ENCODE measurements at regions not wholly inside any gene's neighbourhood (a gene's known extent, or its start where the extent isn't known, plus 50 kb on each side); places are given as distances from the start of the nearest gene placed in this dataset.

GRCh38 chrX:115940888-115941332, 229.6 kb upstream of the AGTR2 start (continued):
- no peak for TF ChIP-seq STAT1 (conservative IDR thresholded peaks at IDR 0.05)
- no peak for TF ChIP-seq MTA3 (IDR thresholded peaks at IDR 0.05; ENCODE audit: borderline replicate concordance, low read length)
- TF ChIP-seq, protein P1, sequence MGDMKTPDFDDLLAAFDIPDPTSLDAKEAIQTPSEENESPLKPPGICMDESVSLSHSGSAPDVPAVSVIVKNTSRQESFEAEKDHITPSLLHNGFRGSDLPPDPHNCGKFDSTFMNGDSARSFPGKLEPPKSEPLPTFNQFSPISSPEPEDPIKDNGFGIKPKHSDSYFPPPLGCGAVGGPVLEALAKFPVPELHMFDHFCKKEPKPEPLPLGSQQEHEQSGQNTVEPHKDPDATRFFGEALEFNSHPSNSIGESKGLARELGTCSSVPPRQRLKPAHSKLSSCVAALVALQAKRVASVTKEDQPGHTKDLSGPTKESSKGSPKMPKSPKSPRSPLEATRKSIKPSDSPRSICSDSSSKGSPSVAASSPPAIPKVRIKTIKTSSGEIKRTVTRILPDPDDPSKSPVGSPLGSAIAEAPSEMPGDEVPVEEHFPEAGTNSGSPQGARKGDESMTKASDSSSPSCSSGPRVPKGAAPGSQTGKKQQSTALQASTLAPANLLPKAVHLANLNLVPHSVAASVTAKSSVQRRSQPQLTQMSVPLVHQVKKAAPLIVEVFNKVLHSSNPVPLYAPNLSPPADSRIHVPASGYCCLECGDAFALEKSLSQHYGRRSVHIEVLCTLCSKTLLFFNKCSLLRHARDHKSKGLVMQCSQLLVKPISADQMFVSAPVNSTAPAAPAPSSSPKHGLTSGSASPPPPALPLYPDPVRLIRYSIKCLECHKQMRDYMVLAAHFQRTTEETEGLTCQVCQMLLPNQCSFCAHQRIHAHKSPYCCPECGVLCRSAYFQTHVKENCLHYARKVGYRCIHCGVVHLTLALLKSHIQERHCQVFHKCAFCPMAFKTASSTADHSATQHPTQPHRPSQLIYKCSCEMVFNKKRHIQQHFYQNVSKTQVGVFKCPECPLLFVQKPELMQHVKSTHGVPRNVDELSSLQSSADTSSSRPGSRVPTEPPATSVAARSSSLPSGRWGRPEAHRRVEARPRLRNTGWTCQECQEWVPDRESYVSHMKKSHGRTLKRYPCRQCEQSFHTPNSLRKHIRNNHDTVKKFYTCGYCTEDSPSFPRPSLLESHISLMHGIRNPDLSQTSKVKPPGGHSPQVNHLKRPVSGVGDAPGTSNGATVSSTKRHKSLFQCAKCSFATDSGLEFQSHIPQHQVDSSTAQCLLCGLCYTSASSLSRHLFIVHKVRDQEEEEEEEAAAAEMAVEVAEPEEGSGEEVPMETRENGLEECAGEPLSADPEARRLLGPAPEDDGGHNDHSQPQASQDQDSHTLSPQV (IDR thresholded peaks at IDR 0.05) = no peak
- no peak for TF ChIP-seq CBX3 (IDR thresholded peaks at IDR 0.05; ENCODE audit: borderline replicate concordance, low read depth)
- TF ChIP-seq WRNIP1 (IDR thresholded peaks at IDR 0.05; ENCODE audit: borderline replicate concordance, low read depth, low read length) = no peak
- TF ChIP-seq HDGF (IDR thresholded peaks at IDR 0.05) = no peak
- TF ChIP-seq YBX1 (IDR thresholded peaks at IDR 0.05) = no peak
- peak; percentile 51 for TF ChIP-seq RUNX3 (IDR thresholded peaks at IDR 0.05; ENCODE audit: low read length)
- peak; percentile 73 for TF ChIP-seq EED (IDR thresholded peaks at IDR 0.05; ENCODE audit: low read depth)
- TF ChIP-seq, protein P2, sequence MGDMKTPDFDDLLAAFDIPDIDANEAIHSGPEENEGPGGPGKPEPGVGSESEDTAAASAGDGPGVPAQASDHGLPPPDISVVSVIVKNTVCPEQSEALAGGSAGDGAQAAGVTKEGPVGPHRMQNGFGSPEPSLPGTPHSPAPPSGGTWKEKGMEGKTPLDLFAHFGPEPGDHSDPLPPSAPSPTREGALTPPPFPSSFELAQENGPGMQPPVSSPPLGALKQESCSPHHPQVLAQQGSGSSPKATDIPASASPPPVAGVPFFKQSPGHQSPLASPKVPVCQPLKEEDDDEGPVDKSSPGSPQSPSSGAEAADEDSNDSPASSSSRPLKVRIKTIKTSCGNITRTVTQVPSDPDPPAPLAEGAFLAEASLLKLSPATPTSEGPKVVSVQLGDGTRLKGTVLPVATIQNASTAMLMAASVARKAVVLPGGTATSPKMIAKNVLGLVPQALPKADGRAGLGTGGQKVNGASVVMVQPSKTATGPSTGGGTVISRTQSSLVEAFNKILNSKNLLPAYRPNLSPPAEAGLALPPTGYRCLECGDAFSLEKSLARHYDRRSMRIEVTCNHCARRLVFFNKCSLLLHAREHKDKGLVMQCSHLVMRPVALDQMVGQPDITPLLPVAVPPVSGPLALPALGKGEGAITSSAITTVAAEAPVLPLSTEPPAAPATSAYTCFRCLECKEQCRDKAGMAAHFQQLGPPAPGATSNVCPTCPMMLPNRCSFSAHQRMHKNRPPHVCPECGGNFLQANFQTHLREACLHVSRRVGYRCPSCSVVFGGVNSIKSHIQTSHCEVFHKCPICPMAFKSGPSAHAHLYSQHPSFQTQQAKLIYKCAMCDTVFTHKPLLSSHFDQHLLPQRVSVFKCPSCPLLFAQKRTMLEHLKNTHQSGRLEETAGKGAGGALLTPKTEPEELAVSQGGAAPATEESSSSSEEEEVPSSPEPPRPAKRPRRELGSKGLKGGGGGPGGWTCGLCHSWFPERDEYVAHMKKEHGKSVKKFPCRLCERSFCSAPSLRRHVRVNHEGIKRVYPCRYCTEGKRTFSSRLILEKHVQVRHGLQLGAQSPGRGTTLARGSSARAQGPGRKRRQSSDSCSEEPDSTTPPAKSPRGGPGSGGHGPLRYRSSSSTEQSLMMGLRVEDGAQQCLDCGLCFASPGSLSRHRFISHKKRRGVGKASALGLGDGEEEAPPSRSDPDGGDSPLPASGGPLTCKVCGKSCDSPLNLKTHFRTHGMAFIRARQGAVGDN (IDR thresholded peaks at IDR 0.05) = no peak
- TF ChIP-seq GABPA (IDR thresholded peaks at IDR 0.05; ENCODE audit: low read depth) = 0 out of 2 replicates have a peak, but pooled peaks have one; percentile 24
- no peak for TF ChIP-seq JUND (IDR thresholded peaks at IDR 0.05; ENCODE audit: low read depth, low read length)
- TF ChIP-seq NFIC (IDR thresholded peaks at IDR 0.05; ENCODE audit: low read depth, low read length) = no peak
- no peak for TF ChIP-seq STAT3 (IDR thresholded peaks at IDR 0.05; ENCODE audit: low read depth, low read length)
- TF ChIP-seq USF1 (IDR thresholded peaks at IDR 0.05; ENCODE audit: borderline replicate concordance, extremely low read length, insufficient read depth, low read depth, low read length) = no peak
- no peak for TF ChIP-seq RBBP5 (conservative IDR thresholded peaks at IDR 0.05)
- no peak for TF ChIP-seq IRF3 (IDR thresholded peaks at IDR 0.05)
- no peak for TF ChIP-seq MXI1 (IDR thresholded peaks at IDR 0.05; ENCODE audit: low read depth, low read length)
- TF ChIP-seq, protein P3, sequence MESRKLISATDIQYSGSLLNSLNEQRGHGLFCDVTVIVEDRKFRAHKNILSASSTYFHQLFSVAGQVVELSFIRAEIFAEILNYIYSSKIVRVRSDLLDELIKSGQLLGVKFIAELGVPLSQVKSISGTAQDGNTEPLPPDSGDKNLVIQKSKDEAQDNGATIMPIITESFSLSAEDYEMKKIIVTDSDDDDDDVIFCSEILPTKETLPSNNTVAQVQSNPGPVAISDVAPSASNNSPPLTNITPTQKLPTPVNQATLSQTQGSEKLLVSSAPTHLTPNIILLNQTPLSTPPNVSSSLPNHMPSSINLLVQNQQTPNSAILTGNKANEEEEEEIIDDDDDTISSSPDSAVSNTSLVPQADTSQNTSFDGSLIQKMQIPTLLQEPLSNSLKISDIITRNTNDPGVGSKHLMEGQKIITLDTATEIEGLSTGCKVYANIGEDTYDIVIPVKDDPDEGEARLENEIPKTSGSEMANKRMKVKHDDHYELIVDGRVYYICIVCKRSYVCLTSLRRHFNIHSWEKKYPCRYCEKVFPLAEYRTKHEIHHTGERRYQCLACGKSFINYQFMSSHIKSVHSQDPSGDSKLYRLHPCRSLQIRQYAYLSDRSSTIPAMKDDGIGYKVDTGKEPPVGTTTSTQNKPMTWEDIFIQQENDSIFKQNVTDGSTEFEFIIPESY (IDR thresholded peaks at IDR 0.05) = no peak
- TF ChIP-seq RB1 (IDR thresholded peaks at IDR 0.05; ENCODE audit: borderline replicate concordance) = no peak
- no peak for TF ChIP-seq HDAC6 (IDR thresholded peaks at IDR 0.05; ENCODE audit: unreplicated experiment)

All from GM12878 (cell line).